T-helper 2 cell treated with Interferon-gamma antibody and Interleukin-4, amounts not matched to agents 100 ng/mL and 5 ng/mL, for 36 hours (primary cell): ENCODE measurements at regions not wholly inside any gene's neighbourhood (a gene's known extent, or its start where the extent isn't known, plus 50 kb on each side); places are given as distances from the start of the nearest gene placed in this dataset.

Source experiments
- intact Hi-C: fragments of 100-400 bp; cut with micrococcal nuclease; formaldehyde crosslinking; loops from one replicate; pipeline ENCODE4 v1.15.1; 2023

GRCh38 chr4:100086766-100087431 is 103.4 kb downstream of the DDIT4L start:
- intact Hi-C loops, result no loop called here

GRCh38 chr4:100084892-100085291 is 105.4 kb downstream of the DDIT4L start:
- intact Hi-C loops, result no loop called here

- intact Hi-C loops, result no loop called here
These were observed 107.0 kb downstream of the DDIT4L start for GRCh38 chr4:100083289-100083688.

GRCh38 chr4:100082852-100083251 is 107.4 kb downstream of the DDIT4L start:
- intact Hi-C loops, result no loop called here

GRCh38 chr4:100081491-100081890 is 108.8 kb downstream of the DDIT4L start:
- intact Hi-C loops, result no loop called here

GRCh38 chr4:100079264-100079663 is 111.0 kb downstream of the DDIT4L start:
- intact Hi-C loops, result no loop called here

GRCh38 chr4:100076753-100077152 is 113.5 kb downstream of the DDIT4L start:
- intact Hi-C loops, result no loop called here

- intact Hi-C loops, result no loop called here
These were observed 114.6 kb downstream of the DDIT4L start for GRCh38 chr4:100075486-100076270.

- intact Hi-C loops, result no loop called here
These were observed 115.2 kb downstream of the DDIT4L start for GRCh38 chr4:100075056-100075455.

GRCh38 chr4:100071506-100071905 is 118.8 kb downstream of the DDIT4L start:
- intact Hi-C loops, result no loop called here

GRCh38 chr4:100070868-100071267 is 119.4 kb downstream of the DDIT4L start:
- intact Hi-C loops, result no loop called here

GRCh38 chr4:100069207-100069606 is 119.1 kb upstream of the H2AZ1 start:
- intact Hi-C loops, result no loop called here

GRCh38 chr4:100067255-100067654 is 117.2 kb upstream of the H2AZ1 start:
- intact Hi-C loops, result no loop called here

- intact Hi-C loops, result loop anchor here (5.0 kb wide), 1 partner anchor 501 kb away; the partner anchor contains the start of gene TRMT10A
These were observed 113.3 kb upstream of the H2AZ1 start for GRCh38 chr4:100063355-100063754.

GRCh38 chr4:100062921-100063320 is 112.8 kb upstream of the H2AZ1 start:
- intact Hi-C loops, result loop anchor here (5.0 kb wide), 1 partner anchor 501 kb away; the partner anchor contains the start of gene TRMT10A

GRCh38 chr4:100061835-100062234 is 111.8 kb upstream of the H2AZ1 start:
- intact Hi-C loops, result loop anchor here (5.0 kb wide), 1 partner anchor 500 kb away; the partner anchor contains the start of gene TRMT10A

GRCh38 chr4:100060765-100061416 is 110.8 kb upstream of the H2AZ1 start:
- intact Hi-C loops, result loop anchor here (5.0 kb wide), 1 partner anchor 499 kb away; the partner anchor contains the start of gene TRMT10A

- intact Hi-C loops, result no loop called here
These were observed 109.4 kb upstream of the H2AZ1 start for GRCh38 chr4:100059467-100059866.

- intact Hi-C loops, result no loop called here
These were observed 106.6 kb upstream of the H2AZ1 start for GRCh38 chr4:100056701-100057100.

GRCh38 chr4:100054071-100054470 is 104.0 kb upstream of the H2AZ1 start:
- intact Hi-C loops, result no loop called here

GRCh38 chr4:100049872-100050271 is 99.8 kb upstream of the H2AZ1 start:
- intact Hi-C loops, result no loop called here

- intact Hi-C loops, result no loop called here
These were observed 92.6 kb upstream of the H2AZ1 start for GRCh38 chr4:100042711-100043110.
